H9 (cell line): ENCODE measurements at regions not wholly inside any gene's neighbourhood (a gene's known extent, or its start where the extent isn't known, plus 50 kb on each side); places are given as distances from the start of the nearest gene placed in this dataset.
A peak's percentile ranks its signal among the peaks of the same experiment; 100 is the strongest.

Source experiments
- DNase-seq: peaks from one replicate; pipeline ENCODE4 v3.0.0-alpha.2; 2017
- H2AFZ ChIP-seq: one replicate; pipeline ENCODE4 v1.6.1; 2013; ENCODE audit warnings: mild to moderate bottlenecking, low read length, control low read depth, moderate library complexity
- H2AK5ac ChIP-seq: 2 replicates; pipeline ENCODE4 v1.6.1; 2013; ENCODE audit warnings: low read length, control low read depth, mixed read lengths; ENCODE audit not compliant: insufficient read length
- H2BK120ac ChIP-seq: one replicate; pipeline ENCODE4 v1.6.1; 2013; ENCODE audit warnings: low read depth, mild to moderate bottlenecking, low read length, control low read depth, inconsistent platforms; ENCODE audit not compliant: poor library complexity, severe bottlenecking
- H2BK12ac ChIP-seq: 2 replicates; pipeline ENCODE4 v1.6.1; 2013; ENCODE audit warnings: low read length, control low read depth, mixed read lengths, low read depth; ENCODE audit not compliant: insufficient read length
- H2BK15ac ChIP-seq: 2 replicates; pipeline ENCODE4 v1.6.1; 2013; ENCODE audit warnings: low read depth, low read length, control low read depth
- H2BK20ac ChIP-seq: one replicate; pipeline ENCODE4 v1.6.1; 2013; ENCODE audit warnings: low read depth, mild to moderate bottlenecking, low read length, control low read depth, inconsistent platforms; ENCODE audit not compliant: poor library complexity, severe bottlenecking
- H2BK5ac ChIP-seq: 2 replicates; pipeline ENCODE4 v1.6.1; 2013; ENCODE audit warnings: low read length, control low read depth, mixed read lengths; ENCODE audit not compliant: insufficient read length
- H3K14ac ChIP-seq: 2 replicates; pipeline ENCODE4 v1.6.1; 2013; ENCODE audit warnings: low read length, control low read depth; ENCODE audit not compliant: insufficient read depth
- H3K18ac ChIP-seq: 2 replicates; pipeline ENCODE4 v1.6.1; 2013; ENCODE audit warnings: low read depth, mild to moderate bottlenecking, mixed read lengths, low read length, control low read depth; ENCODE audit not compliant: insufficient read length
- H3K23ac ChIP-seq: 2 replicates; pipeline ENCODE4 v1.6.1; 2013; ENCODE audit warnings: low read length, control low read depth, mixed read lengths, low read depth; ENCODE audit not compliant: insufficient read length
- H3K23me2 ChIP-seq: 2 replicates; pipeline ENCODE4 v1.6.1; 2013; ENCODE audit warnings: low read depth, mild to moderate bottlenecking, mixed read lengths, low read length, control low read depth; ENCODE audit not compliant: insufficient read length, poor library complexity, severe bottlenecking
- H3K27ac ChIP-seq: 2 replicates; pipeline ENCODE4 v1.5.1; 2013; ENCODE audit warnings: low read length, control low read depth, mixed read lengths, low read depth; ENCODE audit not compliant: insufficient read length
- H3K27me3 ChIP-seq: 2 replicates; pipeline ENCODE4 v1.6.1; 2013; ENCODE audit warnings: low read length, control low read depth, inconsistent platforms; ENCODE audit not compliant: insufficient read depth
- H3K4ac ChIP-seq: 2 replicates; pipeline ENCODE4 v1.6.1; 2013; ENCODE audit warnings: low read depth, mild to moderate bottlenecking, control low read depth, inconsistent platforms, low read length, moderate library complexity
- H3K4me1 ChIP-seq: 2 replicates; pipeline ENCODE4 v1.6.1; 2013; ENCODE audit warnings: low read length, control low read depth, inconsistent platforms; ENCODE audit not compliant: insufficient read depth
- H3K4me2 ChIP-seq: 2 replicates; pipeline ENCODE4 v1.6.1; 2013; ENCODE audit warnings: low read length, control low read depth, mixed read lengths; ENCODE audit not compliant: insufficient read length, insufficient read depth
- H3K56ac ChIP-seq: 2 replicates; pipeline ENCODE4 v1.6.1; 2013; ENCODE audit warnings: low read depth, mild to moderate bottlenecking, mixed read lengths, low read length, control low read depth; ENCODE audit not compliant: insufficient read length
- H3K79me1 ChIP-seq: 2 replicates; pipeline ENCODE4 v1.6.1; 2013; ENCODE audit warnings: low read depth, mild to moderate bottlenecking, moderate library complexity, low read length, control low read depth, inconsistent platforms; ENCODE audit not compliant: insufficient read depth, poor library complexity, severe bottlenecking
- H3K79me2 ChIP-seq: 2 replicates; pipeline ENCODE4 v1.6.1; 2013; ENCODE audit warnings: low read length, control low read depth, inconsistent platforms; ENCODE audit not compliant: insufficient read depth
- H3K9ac ChIP-seq: 2 replicates; pipeline ENCODE4 v1.6.1; 2013; ENCODE audit warnings: low read length, control low read depth, mixed read lengths; ENCODE audit not compliant: insufficient read length; ENCODE audit errors: extremely low read depth
- H3K9me3 ChIP-seq: one replicate; pipeline ENCODE4 v1.6.1; 2013; ENCODE audit warnings: low read depth, low read length, inconsistent platforms; ENCODE audit not compliant: control insufficient read depth
- H3T11ph ChIP-seq: one replicate; pipeline ENCODE4 v1.6.1; 2013; ENCODE audit warnings: mild to moderate bottlenecking, low read length, control low read depth, inconsistent platforms
- H4K20me1 ChIP-seq: one replicate; pipeline ENCODE4 v1.6.1; 2013; ENCODE audit not compliant: control insufficient read depth, insufficient read length, insufficient read depth
- H4K5ac ChIP-seq: 2 replicates; pipeline ENCODE4 v1.6.1; 2013; ENCODE audit warnings: low read depth, mild to moderate bottlenecking, mixed read lengths, low read length, control low read depth; ENCODE audit not compliant: insufficient read length
- H4K8ac ChIP-seq: replicated peaks from 2 replicates; pipeline ENCODE4 v1.6.1; 2013; ENCODE audit warnings: low read length, control low read depth, mixed read lengths, low read depth; ENCODE audit not compliant: insufficient read length
- H4K91ac ChIP-seq: 2 replicates; pipeline ENCODE4 v1.6.1; 2013; ENCODE audit warnings: low read depth, mild to moderate bottlenecking, moderate library complexity, mixed read lengths, low read length, control low read depth; ENCODE audit not compliant: insufficient read length
- H3K27ac Mint-ChIP-seq, 3 experiments: 2 replicates in 2 of 3; 3 replicates in 1 of 3; pipeline ENCODE4 v1.8.0; 2020 to 2021; ENCODE audit warnings: mixed read lengths in 3 of 3, mild to moderate bottlenecking in 1 of 3, moderate library complexity in 1 of 3
- H3K27me3 Mint-ChIP-seq: 2 replicates; pipeline ENCODE4 v1.8.0; 2021; ENCODE audit warnings: low read depth, mild to moderate bottlenecking, moderate library complexity, mixed read lengths
- H3K36me3 Mint-ChIP-seq, 3 experiments: 2 replicates in 2 of 3; 3 replicates in 1 of 3; pipeline ENCODE4 v1.8.0; 2020 to 2021; ENCODE audit warnings: low read depth in 3 of 3, mixed read lengths in 3 of 3; ENCODE audit not compliant: insufficient read depth in 1 of 3
- H3K4me1 Mint-ChIP-seq, 2 experiments: 2 replicates each; pipeline ENCODE4 v1.8.0; 2020; ENCODE audit warnings: mixed read lengths in 2 of 2
- H3K4me3 Mint-ChIP-seq, 2 experiments: 2 replicates in 1 of 2; 3 replicates in 1 of 2; pipeline ENCODE4 v1.8.0; 2020 to 2021; ENCODE audit warnings: mild to moderate bottlenecking in 2 of 2, mixed read lengths in 2 of 2, moderate library complexity in 1 of 2
- H3K9me3 Mint-ChIP-seq, 2 experiments: 2 replicates in 1 of 2; 3 replicates in 1 of 2; pipeline ENCODE4 v1.8.0; 2020; ENCODE audit warnings: mild to moderate bottlenecking in 2 of 2, mixed read lengths in 2 of 2, moderate library complexity in 1 of 2
- CTCF ChIP-seq: fragments of 200-600 bp; sonication (generic); conservative IDR thresholded peaks from 3 replicates; pipeline ENCODE4 v1.8.0; 2021; ENCODE audit warnings: antibody characterized with exemption, mild to moderate bottlenecking
- WGBS: extraction: QIAGEN DNeasy Blood & Tissue Kit; methylation state at CpG from one replicate; pipeline ENCODE4 v1.1.7; 2013; ENCODE audit warnings: missing lambda C conversion rate, low lambda C conversion rate, mixed read lengths; ENCODE audit not compliant: insufficient read length; ENCODE audit errors: extremely low coverage; 5-methylcytosine and 5-hydroxymethylcytosine counted together

DNA sequence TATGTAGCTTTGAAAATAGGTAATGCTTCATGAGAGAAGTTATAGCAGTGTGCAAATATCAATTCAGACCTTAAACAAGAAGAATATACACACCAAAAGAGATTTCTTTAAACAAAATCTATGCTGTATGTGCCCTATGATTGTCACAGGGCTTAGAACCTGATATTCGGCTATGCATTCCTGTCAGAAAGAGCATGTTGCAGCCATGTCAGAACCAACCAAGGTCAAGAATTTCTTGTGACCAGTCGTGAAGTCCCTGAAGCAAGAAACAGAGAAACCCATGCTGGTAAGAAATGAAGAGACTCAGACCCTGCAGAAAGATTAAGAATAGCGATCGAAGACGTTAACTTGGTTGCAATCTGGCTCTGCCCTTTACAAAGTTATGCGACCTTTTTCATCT, 210.3 kb upstream of the SPIN4 start:
- Histone ChIP-seq H4K91ac (no peak overlapping the region), H3K4me2 (peak overlapping the region; percentile 40)

More for the DNA sequence above, 210.3 kb upstream of the SPIN4 start:
- Histone ChIP-seq H2BK15ac (no peak overlapping the region), H2BK12ac (no peak overlapping the region), H3K56ac (no peak overlapping the region), H3K14ac (no peak overlapping the region), H3K4ac (no peak overlapping the region), H3T11ph (no peak overlapping the region), H2AK5ac (no peak overlapping the region), H2AFZ (peak overlapping the region; percentile 5), H3K4me1 (no peaks in the 10 kb centered on the region), H2BK5ac (no peak overlapping the region), H3K9me3 (peaks cover 8% of the 10 kb centered on the region), H3K23ac (no peak overlapping the region), H4K5ac (no peak overlapping the region), H3K79me2 (no peaks in the 10 kb centered on the region), H4K20me1 (no peaks in the 10 kb centered on the region), H3K23me2 (no peaks in the 10 kb centered on the region), H3K27me3 (no peaks in the 10 kb centered on the region), H3K27ac (no peak overlapping the region), H2BK120ac (no peak overlapping the region), H3K18ac (no peak overlapping the region), H3K79me1 (no peaks in the 10 kb centered on the region), H2BK20ac (no peak overlapping the region), H4K8ac (no peak overlapping the region), H3K9ac (no peak overlapping the region)
- TF ChIP-seq CTCF: no peak
- Mint-ChIP-seq H3K4me3 (peak overlapping the region; percentile 71 to 95; a peak in 4 of 5 replicates), H3K36me3 (peaks cover under 1 to 5% (median 3%) of the 10 kb centered on the region in 3 experiments; a peak in 6 of 7 replicates), H3K9me3 (peaks cover 51 to 52% of the 10 kb centered on the region in 2 experiments), H3K27ac (no peak overlapping the region), H3K27me3 (peaks cover 4% of the 10 kb centered on the region; the same call in 1 of the 2 replicates), H3K4me1 (peaks cover 2% of the 10 kb centered on the region in 2 experiments; a peak in 3 of 4 replicates)
- no CpG with 5 or more reads among the region's 6 CpGs for WGBS
- no peak for DNase-seq
